Panc1 (cell line): ENCODE measurements at regions not wholly inside any gene's neighbourhood (a gene's known extent, or its start where the extent isn't known, plus 50 kb on each side); places are given as distances from the start of the nearest gene placed in this dataset.
"Not testable (repeated sequence)": the region's sequence is repeated elsewhere in the genome, so short reads cannot be mapped to it uniquely, and the experiment has no call there.

Experiments used
- ATAC-seq: fragments of 200-7000 bp; cut with Tn5 transposase; 2 replicates; pipeline ENCODE4 v1.9.1; 2020; ENCODE audit warnings: mild to moderate bottlenecking, moderate library complexity
- BruUV-seq: library from RNA; stranded (reverse); fragments of 400-500 nt; replicated peaks from 2 replicates; lab custom pipeline; 2021; lab: Mats Ljungman, UMichigan
- CTCF ChIA-PET: fragments of 300-600 bp; sonication (Branson Sonifier 250); formaldehyde crosslinking; loops from one replicate; lab custom pipeline; 2022; ENCODE audit warnings: antibody characterized with exemption; lab: Charles Lee
- POLR2A ChIA-PET: fragments of 300-600 bp; sonication (Branson Sonifier 250); formaldehyde crosslinking; loops from one replicate; lab custom pipeline; 2022; ENCODE audit warnings: antibody characterized with exemption; lab: Charles Lee
- DNase-seq: peaks from one replicate; pipeline ENCODE4 v3.0.0-alpha.2; 2010; ENCODE audit warnings: low read depth, low spot score
- H3K27ac ChIP-seq: 2 replicates; pipeline ENCODE4 v1.5.1; 2011; ENCODE audit warnings: mild to moderate bottlenecking, low read length, inconsistent platforms
- H3K27me3 ChIP-seq: fragments of 200-500 bp; sonication (Bioruptor generic); 2 replicates; pipeline ENCODE4 v1.6.0; 2014; ENCODE audit warnings: low read length, inconsistent platforms; ENCODE audit not compliant: control insufficient read depth, insufficient read depth
- H3K36me3 ChIP-seq: fragments of 200-500 bp; sonication (Bioruptor generic); 2 replicates; pipeline ENCODE4 v1.5.1; 2014; ENCODE audit warnings: inconsistent platforms, mild to moderate bottlenecking, low read length, moderate library complexity; ENCODE audit not compliant: control insufficient read depth, insufficient read depth
- H3K4me1 ChIP-seq: 2 replicates; pipeline ENCODE4 v1.5.1; 2011; ENCODE audit warnings: inconsistent platforms, mild to moderate bottlenecking, low read length, moderate library complexity; ENCODE audit not compliant: control insufficient read depth, insufficient read depth
- H3K4me3 ChIP-seq, 2 experiments: 2 replicates each; pipeline ENCODE4 v1.5.1; 2011 to 2012; ENCODE audit warnings: low read depth in 2 of 2, low read length in 2 of 2, mild to moderate bottlenecking in 2 of 2, inconsistent platforms in 1 of 2, moderate library complexity in 1 of 2
- H3K9me3 ChIP-seq: fragments of 200-500 bp; sonication (Bioruptor generic); 2 replicates; pipeline ENCODE4 v1.5.1; 2014; ENCODE audit warnings: low read depth, mild to moderate bottlenecking, inconsistent platforms, low read length, moderate library complexity; ENCODE audit not compliant: control insufficient read depth, insufficient read depth
- POLR2AphosphoS5 ChIP-seq: IDR thresholded peaks from 2 replicates; pipeline ENCODE4 v1.6.1; 2012; ENCODE audit warnings: mild to moderate bottlenecking, low read depth, low read length, moderate library complexity
- REST ChIP-seq, 2 experiments: IDR thresholded peaks; 2 replicates each; pipeline ENCODE4 v1.6.1; 2011 to 2012; ENCODE audit warnings: low read depth in 2 of 2, control low read depth in 1 of 2, low read length in 1 of 2, mild to moderate bottlenecking in 1 of 2, moderate library complexity in 1 of 2; ENCODE audit not compliant: insufficient read depth in 1 of 2
- SIN3A ChIP-seq: IDR thresholded peaks from 2 replicates; pipeline ENCODE4 v1.6.1; 2012; ENCODE audit warnings: low read depth, mild to moderate bottlenecking, low read length, moderate library complexity, borderline replicate concordance; ENCODE audit not compliant: insufficient read depth
- TCF7L2 ChIP-seq: IDR thresholded peaks from 2 replicates; pipeline ENCODE4 v1.6.1; 2011; ENCODE audit warnings: mild to moderate bottlenecking, low read depth, low read length, inconsistent platforms
- in situ Hi-C: cut with HindIII; loops from 2 replicates; pipeline ENCODE4 v1.10.0; 2016; ENCODE audit warnings: low sequenced_read_pairs, low pct_unique_long_range_greater_than_20kb
- intact Hi-C: fragments of 100-400 bp; cut with micrococcal nuclease; formaldehyde crosslinking; loops from one replicate; pipeline ENCODE4 v1.10.0; 2022; ENCODE audit not compliant: unreplicated experiment
- TF ChIP-seq, protein P1 (sequence below): fragments of 450-650 bp; IDR thresholded peaks from 2 replicates; pipeline ENCODE4 v1.5.1; 2017; ENCODE audit warnings: mild to moderate bottlenecking

DNA sequence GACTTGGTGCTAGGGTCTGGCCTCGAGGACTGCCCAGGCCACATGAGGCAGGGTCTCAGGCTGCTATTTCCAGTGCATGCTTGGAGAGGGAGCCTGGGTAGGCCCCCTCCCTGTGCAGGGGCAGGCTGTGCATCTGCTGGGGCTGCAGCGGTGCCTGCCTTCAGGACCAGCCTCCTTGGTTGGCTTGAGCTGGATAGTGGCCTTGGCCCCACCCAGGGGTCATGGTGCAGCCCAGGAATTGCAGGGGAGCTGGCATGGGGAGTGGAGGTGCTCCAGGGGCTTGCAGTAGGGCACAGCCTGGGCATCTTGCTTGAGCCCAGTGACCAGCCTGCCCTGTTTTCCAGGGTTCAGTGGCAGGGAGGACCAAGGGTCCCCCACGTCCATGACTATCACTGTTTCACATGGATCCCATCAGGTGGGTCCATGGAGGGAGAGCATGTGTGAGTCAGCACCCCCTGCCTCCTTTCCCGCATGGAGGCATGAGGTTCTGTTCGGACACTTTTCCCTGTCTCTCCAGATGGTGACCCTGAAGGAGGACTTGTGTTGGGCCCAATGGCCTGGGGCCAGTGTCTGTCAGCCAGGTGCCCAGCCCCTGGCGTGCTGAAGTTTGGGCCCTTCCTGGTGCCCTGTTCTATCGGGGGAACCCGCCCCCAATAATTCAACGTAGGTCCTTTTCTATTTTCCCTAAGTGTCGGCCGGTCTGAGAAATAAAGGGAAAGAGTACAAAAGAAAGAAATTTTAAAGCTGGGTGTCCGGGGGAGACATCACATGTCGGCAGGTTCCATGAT lies 218.6 kb downstream of the SNRPN start:
- no peak overlapping the region for H3K27ac ChIP-seq
- intact Hi-C loops (no loop called here), in situ Hi-C loops (no loop called here)
- no peaks in the 10 kb centered on the region for H3K9me3 ChIP-seq
- DNase-seq: no peak
- BruUV-seq: no TSS peak
- ChIA-PET POLR2A (no interaction called here), CTCF (no interaction called here)
- no peak for ATAC-seq
- H3K27me3 ChIP-seq: no peaks in the 10 kb centered on the region
- H3K4me1 ChIP-seq: no peaks in the 10 kb centered on the region
- TF ChIP-seq, protein P1, sequence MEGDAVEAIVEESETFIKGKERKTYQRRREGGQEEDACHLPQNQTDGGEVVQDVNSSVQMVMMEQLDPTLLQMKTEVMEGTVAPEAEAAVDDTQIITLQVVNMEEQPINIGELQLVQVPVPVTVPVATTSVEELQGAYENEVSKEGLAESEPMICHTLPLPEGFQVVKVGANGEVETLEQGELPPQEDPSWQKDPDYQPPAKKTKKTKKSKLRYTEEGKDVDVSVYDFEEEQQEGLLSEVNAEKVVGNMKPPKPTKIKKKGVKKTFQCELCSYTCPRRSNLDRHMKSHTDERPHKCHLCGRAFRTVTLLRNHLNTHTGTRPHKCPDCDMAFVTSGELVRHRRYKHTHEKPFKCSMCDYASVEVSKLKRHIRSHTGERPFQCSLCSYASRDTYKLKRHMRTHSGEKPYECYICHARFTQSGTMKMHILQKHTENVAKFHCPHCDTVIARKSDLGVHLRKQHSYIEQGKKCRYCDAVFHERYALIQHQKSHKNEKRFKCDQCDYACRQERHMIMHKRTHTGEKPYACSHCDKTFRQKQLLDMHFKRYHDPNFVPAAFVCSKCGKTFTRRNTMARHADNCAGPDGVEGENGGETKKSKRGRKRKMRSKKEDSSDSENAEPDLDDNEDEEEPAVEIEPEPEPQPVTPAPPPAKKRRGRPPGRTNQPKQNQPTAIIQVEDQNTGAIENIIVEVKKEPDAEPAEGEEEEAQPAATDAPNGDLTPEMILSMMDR: no peak
- TF ChIP-seq POLR2AphosphoS5 (no peak), SIN3A (no peak), TCF7L2 (no peak), REST (IDR thresholded peaks at IDR 0.05; ENCODE audit: insufficient read depth in 1 of 2, low read depth in 2 of 2, low read length in 1 of 2) (no peak)
- H3K36me3 ChIP-seq: no peaks in the 10 kb centered on the region
- H3K4me3 ChIP-seq: no peak overlapping the region

- H3K9me3 ChIP-seq, in situ Hi-C loops: not testable (repeated sequence)
Measured at GRCh38 chr15:25174149-25174548, 219.4 kb downstream of the SNRPN start.

GRCh38 chr15:25175033-25175788 lies 220.4 kb downstream of the SNRPN start:
- ATAC-seq: no peak
- POLR2A ChIA-PET: no interaction called here
- intact Hi-C loops: no loop called here

More at GRCh38 chr15:25174149-25174548, 219.4 kb downstream of the SNRPN start:
- H3K4me3 ChIP-seq, H3K27me3 ChIP-seq, DNase-seq, intact Hi-C loops, CTCF ChIA-PET, H3K4me1 ChIP-seq, H3K27ac ChIP-seq, H3K36me3 ChIP-seq, BruUV-seq, ATAC-seq, POLR2A ChIA-PET: not testable (repeated sequence)

More at GRCh38 chr15:25175033-25175788, 220.4 kb downstream of the SNRPN start:
- Histone ChIP-seq H3K36me3 (no peaks in the 10 kb centered on the region), H3K9me3 (no peaks in the 10 kb centered on the region), H3K4me3 (no peak overlapping the region), H3K4me1 (no peaks in the 10 kb centered on the region), H3K27me3 (no peaks in the 10 kb centered on the region), H3K27ac (no peak overlapping the region)
- TF ChIP-seq REST (IDR thresholded peaks at IDR 0.05; ENCODE audit: insufficient read depth in 1 of 2, low read depth in 2 of 2, low read length in 1 of 2) (no peak), TCF7L2 (no peak), SIN3A (no peak)
- TF ChIP-seq, protein P1: no peak
- DNase-seq: no peak
- in situ Hi-C loops: no loop called here
- BruUV-seq: no TSS peak
- CTCF ChIA-PET: no interaction called here
